Medulla oblongata (tissue), 1 donor: ENCODE measurements at regions not wholly inside any gene's neighbourhood (a gene's known extent, or its start where the extent isn't known, plus 50 kb on each side); places are given as distances from the start of the nearest gene placed in this dataset.
"Not testable (repeated sequence)": the region's sequence is repeated elsewhere in the genome, so short reads cannot be mapped to it uniquely, and the experiment has no call there.

ENCODE experiments used
- DNase-seq: peaks from one replicate; pipeline ENCODE4 v3.0.0-alpha.2; 2015; ENCODE audit errors: extremely low spot score

DNA sequence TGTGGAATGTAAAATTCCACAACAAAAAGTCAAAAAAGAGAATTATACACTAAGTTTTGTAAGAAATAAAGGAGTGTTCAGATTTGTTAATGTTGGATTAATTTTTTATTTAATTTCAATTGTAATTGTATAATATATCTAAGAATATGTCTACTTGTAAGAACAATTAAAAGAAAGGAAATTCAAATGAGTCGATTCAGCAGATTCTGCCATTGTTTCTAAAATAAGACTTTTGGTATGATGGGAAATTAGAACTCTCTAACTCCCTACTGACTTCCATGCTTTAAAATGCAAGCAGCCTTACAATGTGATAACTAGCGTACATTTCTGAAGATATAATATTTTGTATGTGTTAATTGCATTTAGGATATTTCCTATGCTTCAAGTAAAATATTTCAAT lies 395.9 kb upstream of the ZNF717 start:
- DNase-seq: no peak

DNA sequence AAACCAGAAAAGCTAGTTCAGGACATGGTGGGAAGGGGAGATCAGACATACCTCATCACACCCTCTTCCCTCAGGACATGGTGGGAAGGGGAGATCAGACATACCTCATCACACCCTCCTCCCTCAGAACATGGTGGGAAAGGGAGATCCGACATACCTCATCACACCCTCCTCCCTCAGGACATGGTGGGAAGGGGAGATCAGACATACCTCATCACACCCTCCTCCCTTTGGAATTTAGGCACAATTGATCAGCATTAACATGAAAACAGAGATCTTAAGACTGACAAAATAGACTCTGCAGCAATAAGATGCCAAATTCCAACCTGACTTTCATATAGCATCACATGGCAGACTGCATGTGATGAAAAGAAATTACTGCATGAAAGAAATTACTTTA lies 412.7 kb upstream of the ZNF717 start:
- DNase-seq: no peak

DNA sequence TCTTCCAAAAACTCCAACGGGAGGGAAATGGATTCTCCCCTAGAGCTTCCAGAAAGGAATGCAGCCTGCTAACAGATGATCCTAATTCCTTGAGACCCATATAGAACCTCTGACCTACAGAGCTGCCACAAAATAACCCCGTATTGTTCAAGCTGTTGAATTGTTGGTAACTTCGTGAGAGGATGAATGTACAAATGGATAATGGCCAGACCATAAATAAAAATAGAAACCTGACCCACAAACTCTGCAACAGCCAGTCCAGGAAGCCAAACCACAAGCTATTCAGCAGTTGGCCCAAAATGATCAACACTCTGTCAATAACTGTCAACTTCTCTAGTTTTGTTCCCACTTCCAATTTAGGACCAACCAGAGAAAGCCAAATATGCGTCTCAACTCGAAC lies 414.0 kb upstream of the ZNF717 start:
- DNase-seq: no peak

DNA sequence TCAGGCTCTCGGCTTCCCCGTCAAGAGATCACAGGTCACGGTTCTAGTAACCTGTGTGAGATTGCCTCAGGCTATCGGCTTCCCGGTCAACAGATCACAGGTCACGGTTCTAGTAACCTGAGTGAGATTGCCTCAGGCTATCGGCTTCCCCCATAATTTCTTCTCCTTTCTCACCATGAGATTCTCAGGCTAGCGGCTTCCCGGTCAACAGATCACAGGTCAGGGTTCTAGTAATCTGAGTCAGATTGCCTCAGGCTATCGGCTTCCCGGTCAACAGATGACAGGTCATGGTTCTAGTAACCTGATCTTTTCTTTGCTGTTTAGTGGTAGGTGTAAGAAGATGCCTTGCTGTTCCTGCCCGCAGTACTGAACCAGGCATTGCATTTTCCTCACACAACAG lies 418.2 kb upstream of the ZNF717 start:
- no peak for DNase-seq

DNA sequence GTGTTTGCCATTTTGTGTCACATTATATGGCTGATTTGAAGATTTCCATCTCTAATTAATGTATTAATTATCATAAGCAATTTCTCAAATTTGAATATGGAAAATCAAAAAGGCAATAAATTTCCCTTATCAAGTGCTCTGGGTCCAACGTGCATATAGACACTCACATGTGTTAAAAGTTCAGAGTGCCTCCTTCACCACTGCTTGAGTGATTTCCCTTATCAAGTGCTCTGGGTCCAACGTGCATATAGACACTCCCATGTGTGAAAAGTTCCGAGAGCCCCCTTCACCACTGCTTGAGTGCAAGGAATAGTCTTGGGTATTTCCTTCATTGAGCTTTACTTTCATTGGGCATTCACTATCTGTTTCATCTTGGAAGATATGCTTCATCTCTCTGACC lies 421.0 kb upstream of the ZNF717 start:
- no peak for DNase-seq

DNA sequence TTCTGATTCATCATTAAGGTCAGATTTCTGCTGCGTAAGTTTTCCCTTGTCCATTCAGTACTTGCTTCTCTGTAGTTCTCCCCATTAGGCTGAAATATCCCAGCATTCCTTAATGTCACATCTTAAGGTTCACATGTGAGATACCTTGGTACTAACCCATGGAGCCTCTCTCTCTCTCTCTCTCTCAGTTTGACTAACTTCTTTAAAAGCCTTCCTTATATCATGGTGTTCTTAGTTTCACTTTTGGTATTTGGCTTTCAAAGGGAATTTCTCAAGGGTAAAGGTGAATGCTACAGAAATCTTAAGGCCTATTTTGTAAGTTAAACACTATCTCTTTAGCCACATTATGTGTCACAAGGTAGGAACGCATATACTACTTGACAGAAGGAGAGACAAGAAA lies 427.3 kb upstream of the ZNF717 start:
- no peak for DNase-seq

DNA sequence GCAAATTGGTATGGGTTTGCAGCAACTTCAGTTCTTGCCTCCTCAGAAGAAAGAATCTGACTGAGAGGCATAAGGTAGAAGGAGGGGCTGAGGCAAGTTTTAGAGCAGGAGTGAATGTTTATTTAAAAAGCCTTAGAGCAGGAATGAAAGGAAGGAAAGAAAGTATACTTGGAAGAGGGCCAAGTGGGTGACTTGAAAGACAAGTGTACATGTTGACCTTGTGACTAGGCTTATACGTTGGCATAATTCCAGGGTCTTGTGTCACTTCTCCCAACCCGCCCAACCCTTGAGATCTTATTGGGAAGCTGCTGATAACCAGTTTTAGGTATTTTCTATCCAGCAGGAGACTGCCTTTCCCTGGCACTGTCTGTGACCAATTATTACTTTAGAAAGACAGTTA lies 436.9 kb upstream of the ZNF717 start:
- no peak for DNase-seq

DNA sequence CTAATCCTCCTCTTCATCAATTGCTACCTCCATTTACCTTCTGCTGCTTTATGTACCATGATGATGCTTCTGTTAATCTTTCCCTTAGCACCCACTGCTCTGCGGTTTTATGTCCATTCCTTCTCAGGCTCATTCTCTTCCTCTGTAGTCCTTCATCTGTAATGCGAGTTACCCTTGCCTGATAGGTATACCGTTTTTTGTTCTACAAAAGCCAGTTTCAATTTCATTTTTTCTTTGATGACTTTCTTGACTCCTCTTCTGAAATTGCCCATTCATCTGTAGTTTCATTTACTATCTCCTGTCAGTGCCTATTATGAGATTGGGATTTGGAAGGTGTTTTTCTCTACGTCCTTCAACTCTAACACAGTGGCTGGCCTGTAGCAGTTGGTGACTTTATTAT lies 445.9 kb upstream of the ZNF717 start:
- DNase-seq: no peak

DNA sequence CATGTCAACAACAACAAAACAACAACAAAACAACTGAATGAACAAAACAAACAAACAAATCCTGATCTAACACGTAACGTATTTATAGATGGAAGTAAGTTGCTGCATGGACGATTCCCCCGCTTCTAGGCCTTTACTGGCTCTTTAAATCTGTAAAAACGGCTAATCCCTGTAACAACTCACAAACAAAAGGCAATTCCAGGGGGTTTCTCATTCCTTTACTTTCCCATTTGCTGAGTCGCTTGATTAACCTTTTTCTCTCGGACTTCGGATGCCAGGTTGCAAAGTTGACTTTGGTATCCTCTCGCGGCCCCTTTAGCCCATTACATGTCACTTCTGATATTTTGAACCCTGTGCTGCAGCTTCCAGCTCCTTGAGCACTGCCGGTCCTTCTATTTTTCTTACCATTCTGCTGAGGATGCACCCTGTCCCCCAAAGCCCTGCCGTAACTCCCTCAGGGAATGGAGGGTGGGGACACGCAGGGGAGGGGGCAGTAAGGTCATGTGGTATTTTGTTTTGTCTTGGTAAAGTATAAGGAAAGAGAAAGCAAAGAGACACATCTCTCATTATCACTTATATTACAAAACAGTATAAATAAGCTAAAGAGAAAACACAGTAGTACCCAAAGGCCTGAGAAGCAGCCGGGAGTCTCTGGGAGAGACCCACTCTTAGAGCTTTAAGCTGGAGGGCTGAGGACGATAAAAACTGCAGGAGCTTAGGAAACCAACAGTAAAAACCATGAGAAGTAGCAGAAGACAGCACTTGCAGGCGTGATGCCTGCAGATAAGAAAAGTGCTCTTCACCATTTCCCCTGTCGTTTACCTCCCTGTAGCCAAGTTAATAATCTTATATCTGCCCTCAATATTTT lies 457.8 kb upstream of the ZNF717 start:
- DNase-seq: no peak

DNA sequence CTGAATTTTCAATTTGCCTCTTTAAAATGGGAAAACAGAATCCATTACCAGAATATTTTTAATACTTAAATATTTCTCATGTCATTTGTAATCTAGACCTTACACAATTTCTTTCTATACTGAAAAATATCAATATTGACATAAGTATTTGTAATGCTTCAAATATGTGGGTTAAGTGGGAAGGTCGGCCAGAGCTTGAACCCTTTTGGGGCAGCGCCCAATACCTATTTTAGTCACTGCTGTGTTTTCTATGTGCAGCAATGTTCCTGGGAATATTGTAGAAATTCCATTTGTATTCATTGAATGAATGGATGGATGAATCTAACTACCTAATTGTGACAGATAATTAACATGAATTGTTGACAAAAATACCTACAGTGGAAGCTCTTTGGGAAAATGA lies 459.7 kb upstream of the ZNF717 start:
- DNase-seq: no peak

DNA sequence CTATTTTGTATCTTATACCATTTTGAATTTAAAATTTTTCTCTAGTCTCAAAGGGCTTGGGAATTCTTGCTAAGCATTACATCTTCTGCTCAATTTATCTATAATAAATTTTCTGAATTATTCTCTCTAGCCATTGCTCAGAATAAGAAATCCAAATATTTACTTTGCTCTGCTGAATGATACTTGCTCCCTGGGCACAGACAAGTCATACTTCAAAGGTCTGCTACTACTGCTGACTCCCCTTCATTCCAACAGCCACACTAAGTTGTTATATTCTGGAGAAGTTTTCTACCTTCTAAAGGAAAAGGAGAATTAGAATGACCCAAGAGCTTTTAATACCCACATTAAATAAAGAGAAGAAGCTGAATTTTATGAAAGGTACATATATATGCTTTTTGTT lies 460.3 kb upstream of the ZNF717 start:
- DNase-seq: no peak

DNA sequence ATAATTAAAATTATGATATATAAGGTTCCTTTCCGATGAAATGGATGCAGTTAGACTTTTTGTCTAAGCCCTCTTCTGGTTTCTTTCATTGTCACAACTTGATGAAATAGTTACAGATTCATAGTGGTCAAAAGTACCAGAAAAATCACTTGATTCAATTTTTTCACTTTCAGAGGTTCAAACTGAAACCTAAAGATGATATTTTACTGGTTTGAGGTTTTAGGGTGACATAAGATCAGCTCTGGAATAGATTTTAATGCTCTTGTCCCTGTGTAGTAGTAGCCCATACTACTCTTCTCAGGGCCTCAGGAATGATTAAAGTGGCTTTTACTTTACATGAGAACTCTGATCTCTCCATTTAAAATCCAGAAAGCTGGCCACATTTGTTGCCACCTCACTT lies 479.1 kb upstream of the ZNF717 start:
- DNase-seq: no peak

DNA sequence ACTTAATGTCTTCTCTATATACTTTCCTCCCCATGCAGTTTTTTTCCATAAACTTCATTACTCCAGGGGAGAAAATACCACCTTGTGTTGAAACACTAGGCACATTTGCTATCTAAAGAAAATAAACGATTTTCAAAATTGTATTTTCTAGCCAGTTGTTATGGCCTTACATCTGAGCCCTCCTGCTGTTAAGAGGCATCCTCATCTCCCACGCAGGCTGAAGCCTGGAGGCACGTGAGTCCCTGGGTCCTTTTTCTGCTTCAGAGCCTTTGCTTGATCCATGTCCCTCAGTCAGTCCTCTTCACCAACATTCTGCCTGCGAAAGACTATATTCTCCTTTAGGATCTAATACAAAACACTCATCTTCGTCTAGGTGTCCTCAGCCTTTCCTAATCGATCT lies 479.6 kb upstream of the ZNF717 start:
- DNase-seq: no peak

DNA sequence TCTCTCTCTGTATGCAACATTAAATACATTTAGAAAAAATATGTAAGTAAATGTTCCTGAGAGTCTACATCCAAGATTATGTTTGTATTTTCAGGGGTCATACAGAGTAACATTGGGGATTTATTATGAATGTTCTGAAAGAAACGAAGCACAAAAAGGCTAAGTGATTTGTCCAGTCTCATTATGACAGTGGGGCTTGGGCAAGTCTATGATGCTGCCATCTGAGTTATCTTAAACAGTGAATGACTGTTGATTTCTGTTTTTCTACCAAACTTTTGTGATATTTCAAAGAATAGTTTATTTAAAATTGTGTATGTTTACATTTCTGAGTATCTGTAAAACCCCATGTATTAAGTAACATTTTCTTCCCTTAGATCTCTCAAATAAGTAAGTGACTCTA lies 481.2 kb upstream of the ZNF717 start:
- DNase-seq: no peak

DNA sequence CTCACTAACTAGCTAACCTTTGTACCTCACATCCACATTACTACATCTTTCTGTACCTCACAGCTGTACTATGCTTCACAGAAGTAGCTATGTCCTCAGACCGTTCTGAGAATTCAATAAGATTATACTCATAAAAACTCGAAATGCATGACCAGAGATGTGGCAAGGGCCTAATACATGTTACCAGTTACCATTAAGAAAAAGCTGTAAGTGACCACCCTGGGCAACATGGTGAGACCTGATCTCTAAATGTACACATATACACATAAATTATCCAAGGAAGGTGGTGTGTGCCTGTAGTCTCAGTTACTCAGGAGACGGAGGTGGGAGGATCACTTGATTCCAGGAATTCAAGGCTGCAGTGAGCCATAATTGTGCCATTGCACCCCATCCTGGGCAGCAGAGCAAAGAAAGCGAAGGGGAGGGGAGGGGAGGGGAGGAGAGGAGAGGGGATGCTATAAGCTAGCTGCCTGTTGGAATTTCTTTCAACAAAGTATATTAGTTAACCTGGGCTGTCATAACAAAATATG lies 482.6 kb upstream of the ZNF717 start:
- no peak for DNase-seq

DNA sequence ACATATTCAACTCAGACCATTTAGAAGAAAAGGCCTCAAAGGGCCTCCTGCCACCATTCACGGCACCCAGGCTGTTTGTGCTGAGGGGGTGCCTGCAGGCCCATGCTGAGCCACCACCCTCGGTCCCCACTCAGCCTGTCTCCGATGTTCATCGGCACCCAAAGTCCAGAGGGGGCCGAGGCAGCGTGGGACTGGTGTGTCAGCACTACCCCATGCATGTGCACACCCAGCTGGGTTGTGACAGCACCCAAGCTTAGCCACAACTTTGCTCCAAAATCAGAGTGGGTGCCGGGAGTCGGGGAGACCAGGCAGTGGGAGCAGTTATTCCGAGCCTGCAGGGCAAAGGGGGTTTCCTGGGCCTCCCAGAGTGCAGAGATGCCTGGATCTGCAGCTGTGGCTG lies 508.5 kb upstream of the ZNF717 start:
- DNase-seq: no peak

DNA sequence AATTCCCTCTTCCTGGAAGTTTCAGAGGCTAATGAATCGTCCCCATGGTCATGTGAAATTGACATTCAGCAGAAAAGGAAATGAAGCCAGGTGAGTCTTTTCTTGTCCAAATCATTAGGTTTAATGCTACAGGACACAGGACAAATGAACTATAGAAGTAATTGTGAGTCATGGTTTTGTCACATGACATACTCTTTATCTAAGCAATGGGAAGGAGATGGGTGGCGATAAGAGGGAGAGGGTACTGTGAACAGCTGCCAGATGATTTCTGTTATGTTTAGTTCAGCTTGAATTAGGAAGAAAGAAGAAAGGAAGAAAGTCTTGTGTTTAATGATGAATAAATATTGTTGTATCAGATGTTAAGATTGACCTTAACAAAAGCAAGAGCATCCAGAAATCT lies 515.4 kb upstream of the ZNF717 start:
- DNase-seq: no peak

DNA sequence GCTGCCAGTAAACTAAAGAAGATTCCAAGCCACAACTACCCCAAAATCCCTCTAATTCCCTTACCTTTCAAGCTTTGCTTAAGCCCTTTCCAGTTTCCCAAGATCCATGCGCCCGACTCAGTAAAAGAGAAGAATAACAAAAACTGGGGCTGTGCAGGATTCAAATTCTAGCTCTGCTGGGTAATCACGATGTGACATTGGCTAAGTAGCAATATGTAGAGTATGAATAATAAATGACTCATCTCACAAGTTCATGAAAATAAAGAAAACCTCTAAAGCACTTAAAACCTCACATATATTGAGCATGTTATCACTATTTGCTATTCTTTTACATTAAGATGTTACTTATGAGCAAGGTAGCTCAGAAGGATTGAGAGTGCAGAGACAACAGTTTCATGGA lies 522.2 kb upstream of the ZNF717 start:
- DNase-seq: no peak

DNA sequence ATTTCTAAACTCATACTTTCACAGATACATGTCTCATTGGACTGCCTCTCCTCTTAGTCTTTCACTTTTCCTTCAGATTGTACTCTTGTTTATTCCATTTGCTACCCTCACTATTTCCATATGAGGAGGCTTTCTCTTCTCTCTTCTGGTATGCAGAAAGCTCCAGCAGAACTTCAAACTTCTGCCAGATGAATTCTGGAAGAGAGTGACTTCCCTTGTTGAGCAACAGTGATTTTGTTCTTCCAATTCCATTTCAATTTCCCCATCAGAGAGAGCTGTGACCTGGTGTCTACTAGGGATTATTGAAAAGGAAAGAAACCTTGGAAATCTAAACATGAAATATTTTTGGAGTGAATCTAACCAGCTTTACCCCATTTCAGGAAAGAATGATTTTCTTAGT lies 523.2 kb upstream of the ZNF717 start:
- DNase-seq: no peak

DNA sequence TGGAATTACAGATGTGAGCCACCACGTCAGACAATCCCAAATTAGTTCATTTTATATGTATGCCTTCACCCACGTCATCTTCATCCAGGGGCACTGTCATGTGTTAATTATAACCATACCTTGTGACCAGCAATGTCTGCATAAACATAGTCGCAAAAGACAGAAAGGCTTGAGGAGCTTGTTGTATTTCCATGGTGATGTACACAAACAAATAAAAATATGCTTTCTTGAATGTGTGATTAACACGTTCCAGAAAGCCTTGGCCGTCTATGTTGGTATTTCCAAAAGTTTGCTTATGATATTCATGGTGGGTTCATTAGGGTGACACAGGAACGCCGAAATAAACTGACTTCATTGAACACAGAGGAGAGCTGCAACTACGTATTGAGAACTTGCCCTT lies 524.7 kb upstream of the ZNF717 start:
- no peak for DNase-seq

DNA sequence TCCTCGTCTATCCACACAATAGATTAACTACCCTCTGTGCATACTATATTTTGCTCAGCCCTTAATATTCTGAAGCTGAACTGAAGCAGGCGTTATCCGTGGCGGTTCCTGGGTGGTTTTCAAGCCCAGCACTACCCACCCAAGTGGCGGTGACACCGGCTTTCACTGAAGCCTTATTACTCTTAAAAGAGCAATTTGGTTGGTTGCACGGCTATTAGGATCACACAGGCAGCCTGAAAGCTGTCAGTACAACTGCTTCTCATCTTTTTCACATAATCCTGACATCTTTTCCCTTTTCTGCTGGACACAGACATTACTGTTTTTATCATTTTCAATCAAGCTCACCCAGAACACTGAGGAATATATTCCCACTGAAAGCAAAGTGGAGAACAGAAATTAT lies 525.3 kb upstream of the ZNF717 start:
- DNase-seq: no peak

DNA sequence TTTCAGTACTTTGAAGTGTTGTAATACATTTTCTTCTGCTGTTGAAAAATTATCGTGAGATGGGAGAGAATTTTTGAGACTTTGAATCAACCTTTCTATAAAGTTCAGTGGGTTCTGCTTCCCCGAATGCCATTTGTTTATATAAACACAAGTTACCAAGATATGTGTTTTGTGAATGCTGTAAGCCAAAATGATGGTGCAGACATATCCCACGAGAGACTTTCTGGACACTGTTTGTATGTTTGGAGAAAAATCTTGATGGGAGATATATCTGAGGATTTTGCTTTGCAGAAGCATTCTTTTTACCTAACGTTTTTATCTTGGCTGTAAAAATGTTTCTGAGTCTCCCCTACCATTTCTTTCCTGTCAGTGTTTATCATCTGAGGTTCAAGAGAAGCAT lies 526.6 kb upstream of the ZNF717 start:
- DNase-seq: no peak

DNA sequence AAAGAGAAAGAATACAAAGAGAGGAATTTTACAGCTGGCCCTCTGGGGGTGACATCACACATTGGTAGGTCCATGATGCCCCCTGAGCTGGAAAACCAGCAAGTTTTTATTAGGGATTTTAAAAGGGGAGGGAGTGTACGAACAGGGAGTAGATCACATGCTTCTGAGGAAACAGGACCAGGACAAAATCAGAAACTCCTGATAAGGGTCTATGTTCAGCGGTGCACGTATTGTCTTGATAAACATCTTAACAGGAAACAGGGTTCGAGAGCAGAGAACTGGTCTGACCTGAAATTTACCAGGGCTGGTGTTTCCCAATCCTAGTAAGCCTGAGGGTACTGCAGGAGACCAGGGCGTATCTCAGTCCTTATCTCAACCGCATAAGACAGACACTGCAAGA lies 530.6 kb upstream of the ZNF717 start:
- not testable (repeated sequence) for DNase-seq

DNA sequence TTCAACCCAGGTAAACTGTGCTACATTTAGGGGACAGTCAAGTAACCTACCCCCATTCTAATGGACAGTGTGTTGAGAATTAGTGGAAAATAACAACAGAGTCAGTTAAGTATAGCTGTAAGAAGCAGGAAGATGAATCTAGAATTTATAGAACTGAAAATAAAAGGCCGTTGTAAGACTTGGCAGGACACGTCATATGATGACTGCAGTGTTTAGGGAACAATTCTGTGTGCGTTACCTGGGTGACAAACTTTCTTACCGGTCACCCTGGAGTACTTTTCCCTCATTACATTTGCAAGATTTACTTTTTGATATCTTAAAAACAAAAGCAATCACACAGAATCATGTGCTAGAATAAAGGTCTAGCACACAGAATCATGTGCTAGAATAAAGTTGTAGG lies 536.3 kb upstream of the ZNF717 start:
- DNase-seq: no peak
